A549 (cell line): ENCODE measurements at regions not wholly inside any gene's neighbourhood (a gene's known extent, or its start where the extent isn't known, plus 50 kb on each side); places are given as distances from the start of the nearest gene placed in this dataset.

Source experiments
- ATAC-seq, 2 experiments: fragments of 200-7000 bp in 1 of 2; fragments of >200 bp in 1 of 2; cut with Nextera tagmentation in 1 of 2; cut with Tn5 transposase in 1 of 2; 3 replicates each; pipeline versions ENCODE4 v1.8.0 to v1.9.1; 2018 to 2020; ENCODE audit warnings: mild to moderate bottlenecking in 1 of 2, moderate library complexity in 1 of 2
- CTCF ChIA-PET: fragments of 300-600 bp; sonication (Branson Sonifier 250); formaldehyde crosslinking; extraction: SDS; loops from one replicate; lab custom pipeline; 2021; ENCODE audit warnings: antibody characterized with exemption, inconsistent platforms; lab: Yijun Ruan, JAX
- POLR2A ChIA-PET: fragments of 350-600 bp; formaldehyde crosslinking; extraction: SDS; loops from one replicate; lab custom pipeline; 2021; ENCODE audit warnings: antibody characterized with exemption, inconsistent platforms; lab: Yijun Ruan, JAX
- DNase-seq, 2 experiments: peaks; one replicate each; pipeline versions ENCODE4 v3.0.0 to v3.0.0-alpha.2; 2011 to 2016; ENCODE audit warnings: low read depth in 1 of 2, low spot score in 1 of 2
- FAIRE-seq: peaks from 2 replicates; lab custom pipeline; 2011; peaks lifted over from hg19 to GRCh38; lab: Jason Lieb, UNC
- H3K27ac ChIP-seq, 2 experiments: fragments of >200 bp; sonication (Bioruptor Twin); formaldehyde crosslinking; 3 replicates each; pipeline ENCODE4 v1.5.1; 2016 to 2017
- H3K4me1 ChIP-seq: fragments of >200 bp; sonication (Bioruptor Twin); formaldehyde crosslinking; 3 replicates; pipeline ENCODE4 v1.6.1; 2016
- H3K4me2 ChIP-seq: fragments of >200 bp; sonication (Bioruptor Twin); formaldehyde crosslinking; 3 replicates; pipeline ENCODE4 v1.6.1; 2016
- H3K4me3 ChIP-seq: fragments of >200 bp; sonication (Bioruptor Twin); formaldehyde crosslinking; 3 replicates; pipeline ENCODE4 v1.5.1; 2016
- H3K9me3 ChIP-seq: fragments of >200 bp; sonication (Bioruptor Twin); formaldehyde crosslinking; 3 replicates; pipeline ENCODE4 v1.6.1; 2016
- BHLHE40 ChIP-seq: IDR thresholded peaks from 2 replicates; pipeline ENCODE4 v1.6.1; 2012; ENCODE audit warnings: low read depth, low read length, inconsistent platforms
- CBX2 ChIP-seq: fragments of 200-600 bp; sonication (generic); IDR thresholded peaks from 2 replicates; pipeline ENCODE4 v1.6.1; 2016; ENCODE audit warnings: low read depth, mild to moderate bottlenecking, borderline replicate concordance
- CTCF ChIP-seq: fragments of >200 bp; sonication (Bioruptor Twin); formaldehyde crosslinking; IDR thresholded peaks from 3 replicates; pipeline ENCODE4 v1.5.1; 2016
- ELK1 ChIP-seq: fragments of 150-350 bp; IDR thresholded peaks from 2 replicates; pipeline ENCODE4 v1.6.1; 2014; ENCODE audit warnings: low read depth, mild to moderate bottlenecking, low read length
- MAFK ChIP-seq: fragments of 450-650 bp; IDR thresholded peaks from 2 replicates; pipeline ENCODE4 v1.6.1; 2014; ENCODE audit not compliant: partially characterized antibody
- NFE2L2 ChIP-seq: fragments of 150-350 bp; conservative IDR thresholded peaks from 2 replicates; pipeline ENCODE4 v1.6.1; 2014; ENCODE audit warnings: low read length
- RAD21 ChIP-seq, 2 experiments: fragments of >200 bp in 1 of 2; sonication (Bioruptor Twin) in 1 of 2; formaldehyde crosslinking in 1 of 2; IDR thresholded peaks in 1 of 2; conservative IDR thresholded peaks in 1 of 2; 2 replicates in 1 of 2; 3 replicates in 1 of 2; pipeline ENCODE4 v1.6.1; 2012 to 2018; ENCODE audit warnings: inconsistent platforms in 1 of 2
- SMC3 ChIP-seq: fragments of >200 bp; sonication (Bioruptor Twin); formaldehyde crosslinking; IDR thresholded peaks from 3 replicates; pipeline ENCODE4 v1.6.1; 2018; ENCODE audit warnings: inconsistent platforms
- WGBS: methylation state at CpG from one replicate; pipeline ENCODE4 v1.1.6; 2017; ENCODE audit errors: missing lambda C conversion rate; 5-methylcytosine and 5-hydroxymethylcytosine counted together
- TF ChIP-seq, protein P1 (sequence below): IDR thresholded peaks from 2 replicates; pipeline ENCODE4 v1.6.1; 2012
- TF ChIP-seq, protein P2 (sequence below): IDR thresholded peaks from 2 replicates; pipeline ENCODE4 v1.6.1; 2012; ENCODE audit warnings: low read depth, borderline replicate concordance
- TF ChIP-seq, protein P3 (sequence below): fragments of 250-450 bp; sonication (Bioruptor Pico); IDR thresholded peaks from 2 replicates; pipeline ENCODE4 v1.5.0; 2021; ENCODE audit warnings: mild to moderate bottlenecking, moderate library complexity, borderline replicate concordance

- ChIA-PET CTCF (interaction anchor here (0.5 to 2.1 kb wide), 47 partner anchors 10 to 1876 kb away, joined by 3 to 21 read pairs (median 4); no protein-coding TSS in a partner anchor), POLR2A (no interaction called here)
- Histone ChIP-seq H3K4me3 (peak overlapping the region; percentile 56), H3K9me3 (no peaks in the 10 kb centered on the region), H3K27ac (peak overlapping the region; percentile 54 to 80), H3K4me1 (peaks cover 8% of the 10 kb centered on the region; the same call in 2 of the 3 replicates), H3K4me2 (peak overlapping the region; percentile 97)
- peak; percentile 31 to 83 for DNase-seq
- FAIRE-seq = peak; percentile 49
- WGBS = 4% methylated on average over 38 of the region's 48 CpGs
- ATAC-seq = peak; percentile 90 to 98
- TF ChIP-seq RAD21 (conservative IDR thresholded peaks at IDR 0.05 in 1 of 2, IDR thresholded peaks at IDR 0.05 in 1 of 2) = peak; percentile 85 to 91
- peak; percentile 81 for TF ChIP-seq CTCF
- TF ChIP-seq, protein P1, sequence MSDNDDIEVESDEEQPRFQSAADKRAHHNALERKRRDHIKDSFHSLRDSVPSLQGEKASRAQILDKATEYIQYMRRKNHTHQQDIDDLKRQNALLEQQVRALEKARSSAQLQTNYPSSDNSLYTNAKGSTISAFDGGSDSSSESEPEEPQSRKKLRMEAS = peak; percentile 64
- no peak for TF ChIP-seq MAFK
- no peak for TF ChIP-seq CBX2
- TF ChIP-seq, protein P2, sequence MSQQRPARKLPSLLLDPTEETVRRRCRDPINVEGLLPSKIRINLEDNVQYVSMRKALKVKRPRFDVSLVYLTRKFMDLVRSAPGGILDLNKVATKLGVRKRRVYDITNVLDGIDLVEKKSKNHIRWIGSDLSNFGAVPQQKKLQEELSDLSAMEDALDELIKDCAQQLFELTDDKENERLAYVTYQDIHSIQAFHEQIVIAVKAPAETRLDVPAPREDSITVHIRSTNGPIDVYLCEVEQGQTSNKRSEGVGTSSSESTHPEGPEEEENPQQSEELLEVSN = peak; percentile 88
- peak; percentile 89 for TF ChIP-seq SMC3
Measured at GRCh38 chr3:117997201-117998049, 1037.2 kb downstream of the IGSF11 start.

- DNase-seq (no peak), FAIRE-seq (no peak)
- CTCF ChIA-PET = interaction anchor here (0.5 to 2.1 kb wide), 35 partner anchors 10 to 979 kb away, joined by 3 to 21 read pairs (median 4); no protein-coding TSS in a partner anchor
- TF ChIP-seq ELK1 = no peak
- TF ChIP-seq, protein P3, sequence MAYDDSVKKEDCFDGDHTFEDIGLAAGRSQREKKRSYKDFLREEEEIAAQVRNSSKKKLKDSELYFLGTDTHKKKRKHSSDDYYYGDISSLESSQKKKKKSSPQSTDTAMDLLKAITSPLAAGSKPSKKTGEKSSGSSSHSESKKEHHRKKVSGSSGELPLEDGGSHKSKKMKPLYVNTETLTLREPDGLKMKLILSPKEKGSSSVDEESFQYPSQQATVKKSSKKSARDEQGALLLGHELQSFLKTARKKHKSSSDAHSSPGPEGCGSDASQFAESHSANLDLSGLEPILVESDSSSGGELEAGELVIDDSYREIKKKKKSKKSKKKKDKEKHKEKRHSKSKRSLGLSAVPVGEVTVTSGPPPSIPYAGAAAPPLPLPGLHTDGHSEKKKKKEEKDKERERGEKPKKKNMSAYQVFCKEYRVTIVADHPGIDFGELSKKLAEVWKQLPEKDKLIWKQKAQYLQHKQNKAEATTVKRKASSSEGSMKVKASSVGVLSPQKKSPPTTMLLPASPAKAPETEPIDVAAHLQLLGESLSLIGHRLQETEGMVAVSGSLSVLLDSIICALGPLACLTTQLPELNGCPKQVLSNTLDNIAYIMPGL (CRISPR knock-in tag) = no peak
- TF ChIP-seq, all 56 proteins: peak for 0
- 20% methylated on average over 4 of the region's 4 CpGs for WGBS
- peak; percentile 37 to 53; a peak in 3 of 6 replicates for ATAC-seq
- Histone ChIP-seq H3K9me3 (no peaks in the 10 kb centered on the region), H3K4me3 (no peak overlapping the region), H3K4me2 (no peak overlapping the region; the same call in 2 of the 3 replicates), H3K27ac (no peak overlapping the region), H3K4me1 (peaks cover 8% of the 10 kb centered on the region; the same call in 2 of the 3 replicates)
- POLR2A ChIA-PET = no interaction called here
Measured at GRCh38 chr3:117998071-117998470, 1036.6 kb downstream of the IGSF11 start.

DNA sequence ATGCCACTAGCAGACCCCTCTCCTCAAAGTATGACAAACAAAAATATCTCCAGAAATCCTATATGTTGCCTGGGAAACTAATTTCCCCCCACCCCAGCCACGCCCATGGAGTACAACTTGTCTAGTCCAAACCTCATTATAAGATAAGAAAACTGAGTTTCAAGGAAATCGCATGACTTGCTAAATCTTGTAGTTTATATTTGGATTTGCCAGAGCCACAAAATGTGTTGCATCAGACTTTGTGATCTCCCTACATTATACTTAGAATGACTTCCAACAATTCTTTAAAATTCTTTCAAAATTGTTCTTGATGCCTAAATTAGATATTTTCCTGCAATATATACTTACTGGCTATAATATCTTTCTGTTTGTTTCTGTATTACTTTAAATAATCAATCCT, 1034.4 kb downstream of the IGSF11 start:
- TF ChIP-seq BHLHE40 (no peak), NFE2L2 (peak; percentile 72)
- ChIA-PET CTCF (no interaction called here), POLR2A (no interaction called here)
- no peak overlapping the region for H3K4me2 ChIP-seq
- H3K4me1 ChIP-seq = peaks cover 8% of the 10 kb centered on the region; the same call in 2 of the 3 replicates
- DNase-seq (no peak), ATAC-seq (no peak), FAIRE-seq (no peak)
- no peak overlapping the region for H3K27ac ChIP-seq
- no peaks in the 10 kb centered on the region for H3K9me3 ChIP-seq
- no peak overlapping the region for H3K4me3 ChIP-seq
- 67% methylated on average over 2 of the region's 2 CpGs for WGBS
